Lung microvascular endothelial cell (primary cell): ENCODE measurements at regions not wholly inside any gene's neighbourhood (a gene's known extent, or its start where the extent isn't known, plus 50 kb on each side); places are given as distances from the start of the nearest gene placed in this dataset.

Experiments used
- DNase-seq, 2 donors: peaks; one replicate each; pipeline versions ENCODE4 v3.0.0 to v3.0.0-alpha.2; 2010; ENCODE audit warnings: low read depth in 2 of 2

GRCh38 chr11:130583801-130584211 is 135.4 kb downstream of the ADAMTS15 start:
- DNase-seq, result no peak

- no peak for DNase-seq
Measured at GRCh38 chr11:130585545-130585944, 137.1 kb downstream of the ADAMTS15 start.

GRCh38 chr11:130587658-130588057 is 139.2 kb downstream of the ADAMTS15 start:
- DNase-seq, result no peak

GRCh38 chr11:130588471-130588870 is 140.0 kb downstream of the ADAMTS15 start:
- DNase-seq, result no peak

DNA sequence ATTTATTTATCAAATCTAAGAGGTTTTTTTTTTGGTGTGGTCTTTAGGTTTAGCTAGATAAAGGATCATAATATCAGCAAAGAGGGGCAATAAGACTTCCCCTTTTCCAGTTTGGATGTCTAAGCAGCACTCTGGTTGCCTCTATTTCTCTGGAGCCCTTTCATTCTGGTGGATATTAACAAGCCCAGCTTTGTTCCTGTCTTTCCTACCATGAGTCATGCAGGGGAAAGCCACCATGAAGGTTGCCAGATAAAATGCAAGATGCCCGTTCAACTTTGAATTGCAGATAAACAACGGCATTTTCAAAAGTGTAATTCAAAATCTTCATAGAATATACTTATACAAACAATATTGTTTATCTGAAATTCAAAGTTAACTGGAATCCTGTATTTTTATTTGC is 143.6 kb downstream of the ADAMTS15 start:
- peak; percentile 6 to 38 for DNase-seq

DNA sequence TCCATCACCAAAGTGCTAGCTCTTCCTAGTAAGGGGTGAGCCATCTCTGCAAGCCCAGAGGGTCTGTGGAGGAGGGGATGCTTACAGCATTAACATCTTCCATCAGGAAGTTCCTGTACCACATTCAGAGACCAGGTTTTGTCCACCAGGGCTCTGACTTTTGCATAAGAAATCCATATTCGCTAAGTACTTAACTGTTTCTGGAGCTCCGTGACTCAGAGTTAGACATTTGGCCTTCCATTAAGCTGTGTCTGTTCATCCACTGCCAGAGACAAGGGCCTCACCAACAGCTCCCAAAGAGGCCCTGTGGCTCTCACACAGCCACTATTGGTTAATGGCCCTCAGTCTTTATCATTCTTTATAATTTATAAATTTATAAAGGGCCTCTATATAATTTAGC is 144.6 kb downstream of the ADAMTS15 start:
- DNase-seq, result no peak

- no peak for DNase-seq
Measured at GRCh38 chr11:130598433-130598832, 150.0 kb downstream of the ADAMTS15 start.

DNA sequence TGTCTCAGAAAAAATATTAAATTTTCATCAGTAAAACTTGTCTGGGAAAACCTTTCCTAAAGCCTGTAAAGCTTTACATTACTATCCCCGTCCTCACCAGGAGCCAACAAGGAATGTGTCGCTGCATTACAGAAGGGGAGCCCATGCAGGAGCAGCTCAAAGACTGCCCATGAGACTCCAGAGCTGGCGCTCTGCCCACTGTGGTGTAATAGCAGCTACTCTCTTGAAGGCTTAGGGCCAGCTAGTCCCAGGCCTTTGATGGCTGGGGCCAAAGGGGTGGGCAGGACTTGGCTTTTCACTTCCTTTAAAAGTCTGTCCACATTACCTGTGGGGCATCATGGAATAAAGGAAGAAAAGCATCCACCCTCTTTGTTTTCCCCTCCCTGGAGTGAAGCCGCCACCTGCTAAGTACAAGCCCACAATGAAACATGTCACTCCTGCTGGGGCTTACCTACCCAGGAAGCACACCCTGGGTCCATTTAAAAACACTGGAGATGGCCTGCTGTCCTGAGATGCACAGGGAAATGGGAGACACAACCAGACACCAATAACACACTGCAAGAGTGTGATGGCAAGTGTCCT is 150.7 kb downstream of the ADAMTS15 start:
- DNase-seq, result no peak

DNA sequence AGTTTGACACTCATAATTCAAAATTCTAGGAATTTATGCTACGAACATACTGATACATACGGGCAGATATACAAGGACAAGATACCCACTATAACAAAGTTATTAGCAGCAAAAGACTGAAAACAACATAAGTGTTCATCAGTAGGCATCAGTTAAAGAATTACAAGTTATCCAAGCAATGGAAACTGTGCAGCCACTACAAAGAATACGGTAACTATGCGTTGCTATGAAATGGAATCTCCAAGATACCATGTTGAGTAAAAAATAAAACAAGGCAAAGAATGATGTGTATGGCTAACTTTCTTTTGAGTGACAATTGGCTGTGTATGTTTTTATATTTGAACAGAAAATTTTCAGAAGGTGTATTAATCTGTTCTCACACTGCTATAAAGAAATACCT is 151.7 kb downstream of the ADAMTS15 start:
- DNase-seq, result no peak

- no peak for DNase-seq
Measured at GRCh38 chr11:130600616-130601015, 152.2 kb downstream of the ADAMTS15 start.

GRCh38 chr11:130601141-130601540 is 152.7 kb downstream of the ADAMTS15 start:
- DNase-seq, result peak in 1 of 2 donors; percentile 46

DNA sequence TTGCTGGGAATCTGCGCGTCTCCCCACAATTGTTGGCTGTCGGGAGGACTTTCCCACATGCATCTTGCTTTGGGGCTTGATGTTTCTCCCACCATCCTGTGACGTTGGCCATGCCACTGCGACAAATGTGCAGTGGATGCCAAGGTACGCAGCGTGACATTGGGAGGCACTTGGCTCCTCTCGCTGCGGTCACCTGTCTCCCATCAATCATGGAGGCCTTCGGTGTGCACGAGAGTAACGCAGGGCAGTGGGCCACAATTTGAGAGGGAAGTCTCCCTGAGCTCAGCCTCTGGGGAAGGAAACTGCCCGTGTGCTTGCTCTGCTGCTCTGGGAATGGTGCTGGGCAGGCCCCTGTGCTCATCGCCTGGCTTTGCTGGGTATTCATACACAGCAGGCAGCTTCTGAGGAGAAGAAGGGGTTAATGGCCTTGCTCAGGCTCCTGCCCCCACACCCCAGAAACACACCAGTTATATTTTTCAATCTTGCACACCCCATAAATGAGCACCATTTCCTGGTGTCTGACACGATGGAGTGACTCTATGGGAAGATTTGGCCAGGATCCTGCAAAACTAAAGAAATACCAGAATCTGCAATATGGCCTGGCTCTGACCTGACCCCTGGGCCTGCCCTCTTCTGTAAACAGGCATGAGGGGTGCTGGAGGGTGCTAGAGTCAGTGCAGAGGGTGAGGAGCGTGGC is 153.5 kb downstream of the ADAMTS15 start:
- no peak for DNase-seq

- no peak for DNase-seq
Measured at GRCh38 chr11:130602641-130603334, 154.3 kb downstream of the ADAMTS15 start.

GRCh38 chr11:130603335-130603906 is 155.0 kb downstream of the ADAMTS15 start:
- DNase-seq, result no peak

DNA sequence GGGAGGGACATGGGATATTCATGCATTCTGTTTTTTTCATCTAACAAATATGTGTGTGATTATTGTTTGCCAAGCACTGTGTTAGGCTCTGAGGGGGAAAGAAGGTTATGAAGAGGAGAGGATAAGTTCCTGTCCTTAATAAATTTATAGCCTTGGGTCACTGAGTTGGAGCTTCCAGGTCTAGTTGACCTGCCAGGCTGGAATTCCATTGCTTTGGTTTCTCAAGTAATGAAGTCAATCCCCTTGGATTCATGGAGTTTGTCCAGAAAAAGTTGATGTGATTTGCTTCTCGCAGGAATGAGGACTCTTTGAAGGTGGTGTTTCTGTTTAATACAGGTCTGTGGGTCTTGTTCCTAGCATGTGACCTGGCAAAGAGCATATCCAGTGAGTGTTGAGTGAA is 156.2 kb downstream of the ADAMTS15 start:
- no peak for DNase-seq

DNA sequence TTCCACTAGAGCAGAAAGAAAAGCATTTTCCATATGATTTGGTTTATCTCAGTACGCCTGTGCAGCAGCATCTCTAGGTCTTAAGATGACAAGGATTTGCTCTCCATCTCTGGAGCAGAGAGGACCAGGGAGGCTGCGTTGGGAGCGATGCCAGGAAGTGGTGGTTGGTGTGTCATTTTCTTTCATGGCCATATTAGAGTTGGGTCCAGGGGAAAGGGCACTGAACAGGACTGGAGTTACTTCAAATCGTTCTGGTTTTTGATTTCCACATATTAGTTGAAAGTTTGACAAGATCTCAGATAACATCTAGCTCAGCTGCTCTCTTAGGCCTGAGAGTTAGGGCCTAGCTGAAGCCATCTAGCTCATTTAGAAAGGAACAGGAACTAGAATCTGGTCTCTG is 157.7 kb downstream of the ADAMTS15 start:
- DNase-seq, result no peak

- DNase-seq, result no peak
Measured at GRCh38 chr11:130606781-130607511, 158.5 kb downstream of the ADAMTS15 start.

- no peak for DNase-seq
Measured at GRCh38 chr11:130608287-130608686, 159.8 kb downstream of the ADAMTS15 start.

DNA sequence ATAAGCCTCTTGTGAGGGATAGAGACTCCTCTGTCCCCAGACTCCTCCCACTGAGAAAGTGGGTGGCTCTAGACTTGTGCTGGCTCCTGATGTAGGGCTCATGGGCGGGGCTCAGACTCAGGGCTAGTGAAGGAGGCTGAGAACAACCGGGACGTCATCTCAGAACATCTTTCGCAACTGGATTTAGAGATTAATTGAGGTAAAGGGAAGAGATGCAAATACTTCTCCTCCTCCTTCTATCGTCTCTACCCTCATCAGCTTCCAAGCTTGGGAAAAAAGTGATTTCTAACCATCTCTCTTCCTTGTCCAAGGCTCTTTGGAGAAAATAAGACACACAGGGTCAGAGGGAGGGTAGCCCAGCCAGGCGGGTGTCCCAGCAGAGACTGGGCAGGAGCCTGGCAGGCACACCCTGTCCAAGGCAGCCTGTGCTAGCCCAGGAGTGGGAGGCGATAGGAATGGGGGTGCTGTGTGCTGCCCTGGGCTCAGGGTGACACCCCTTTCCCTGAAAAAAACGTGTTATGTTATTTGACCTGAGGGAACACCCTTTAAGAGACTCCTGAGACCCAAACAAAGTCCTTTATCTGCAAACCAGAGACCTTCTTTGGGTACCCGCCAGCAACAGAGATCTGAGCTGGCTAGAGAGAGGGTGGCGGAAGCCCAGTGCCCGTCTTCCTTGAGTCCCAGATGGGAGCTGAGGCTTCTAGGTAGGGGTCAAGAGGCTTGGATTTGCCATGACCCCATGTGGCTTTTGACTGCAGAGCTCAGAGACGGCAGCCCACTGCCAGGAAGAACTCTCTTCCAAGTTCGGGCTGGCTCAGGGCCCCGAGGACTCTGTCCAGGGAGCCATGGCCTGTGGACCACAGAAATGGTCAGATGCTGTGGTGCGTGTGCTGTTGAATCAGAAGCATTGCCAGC is 160.9 kb downstream of the ADAMTS15 start:
- DNase-seq, result no peak

GRCh38 chr11:130611791-130612251 is 163.4 kb downstream of the ADAMTS15 start:
- DNase-seq, result peak in 1 of 2 donors; percentile 7
